Endothelial cell of umbilical vein (primary cell): ENCODE measurements at regions not wholly inside any gene's neighbourhood (a gene's known extent, or its start where the extent isn't known, plus 50 kb on each side); places are given as distances from the start of the nearest gene placed in this dataset.

Source experiments
- CTCF ChIP-seq, 2 donors: IDR thresholded peaks; 1 replicate in 1 of 2; 2 replicates in 1 of 2; pipeline ENCODE4 v1.5.1; 2011; ENCODE audit warnings: low read length in 2 of 2, mild to moderate bottlenecking in 2 of 2, moderate library complexity in 2 of 2, control low read depth in 1 of 2, inconsistent platforms in 1 of 2, low read depth in 1 of 2; ENCODE audit not compliant: insufficient read depth in 1 of 2; ENCODE audit errors: extremely low read depth in 1 of 2
- EZH2 ChIP-seq: IDR thresholded peaks from 2 replicates; pipeline ENCODE4 v1.6.1; 2012; ENCODE audit warnings: borderline replicate concordance, low read depth, mild to moderate bottlenecking, moderate library complexity, low read length, inconsistent platforms; ENCODE audit not compliant: severe bottlenecking
- FOS ChIP-seq: IDR thresholded peaks from 2 replicates; pipeline ENCODE4 v1.6.1; 2011; ENCODE audit warnings: mild to moderate bottlenecking, low read length, moderate library complexity, borderline replicate concordance; ENCODE audit not compliant: insufficient read depth
- GATA2 ChIP-seq: IDR thresholded peaks from 2 replicates; pipeline ENCODE4 v1.7.0; 2011; ENCODE audit warnings: low read depth, mild to moderate bottlenecking, moderate library complexity, mixed read lengths, low read length; ENCODE audit not compliant: insufficient read length, insufficient read depth
- JUN ChIP-seq: IDR thresholded peaks from 2 replicates; pipeline ENCODE4 v1.6.1; 2011; ENCODE audit warnings: borderline replicate concordance, low read depth; ENCODE audit not compliant: insufficient read length, insufficient read depth
- MAX ChIP-seq: IDR thresholded peaks from 2 replicates; pipeline ENCODE4 v1.6.1; 2011; ENCODE audit not compliant: insufficient read depth, insufficient read length
- MYC ChIP-seq: IDR thresholded peaks from one replicate; pipeline ENCODE4 v1.6.1; 2011; ENCODE audit warnings: mild to moderate bottlenecking, low read depth, low read length
- POLR2A ChIP-seq: IDR thresholded peaks from 2 replicates; pipeline ENCODE4 v1.6.1; 2012; ENCODE audit warnings: low read depth, mild to moderate bottlenecking, control low read depth, low read length
- POLR2AphosphoS5 ChIP-seq: IDR thresholded peaks from 2 replicates; pipeline ENCODE4 v1.6.1; 2012; ENCODE audit warnings: low read depth, mild to moderate bottlenecking, control low read depth, low read length, moderate library complexity; ENCODE audit not compliant: insufficient read depth

DNA sequence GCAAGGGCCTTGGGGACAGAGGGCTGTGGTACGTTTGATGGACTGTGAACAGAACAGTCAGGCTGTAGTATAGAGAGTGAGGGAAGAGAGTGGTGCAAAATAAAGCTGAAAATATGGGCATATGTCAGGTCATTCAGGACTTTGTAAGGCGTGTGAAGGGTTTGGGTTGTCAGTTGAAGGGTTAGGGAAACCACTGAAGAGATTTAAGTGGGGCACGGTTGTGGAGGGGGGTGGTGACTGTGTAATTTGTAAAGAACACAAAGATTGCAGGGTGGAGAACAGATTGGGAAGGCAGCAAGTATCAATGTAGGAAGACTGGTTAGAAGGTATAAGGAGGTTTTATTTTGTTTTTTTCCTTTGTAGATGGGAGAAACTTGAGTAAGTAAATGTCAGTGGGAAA is 349.8 kb downstream of the DLEU7 start:
- TF ChIP-seq CTCF (IDR thresholded peaks at IDR 0.05; ENCODE audit: extremely low read depth in 1 of 2, insufficient read depth in 1 of 2, low read depth in 1 of 2, low read length in 2 of 2) (no peak), POLR2A (no peak), JUN (no peak), POLR2AphosphoS5 (no peak), MAX (no peak), EZH2 (no peak), MYC (no peak), GATA2 (no peak), FOS (no peak)
